Fibroblast of the aortic adventitia (primary cell): ENCODE measurements at regions not wholly inside any gene's neighbourhood (a gene's known extent, or its start where the extent isn't known, plus 50 kb on each side); places are given as distances from the start of the nearest gene placed in this dataset.
A peak's percentile ranks its signal among the peaks of the same experiment; 100 is the strongest.

Experiments
- DNase-seq: peaks from one replicate; pipeline ENCODE4 v3.0.0-alpha.2; 2010; ENCODE audit warnings: low read depth
- H3K4me3 ChIP-seq: 2 replicates; pipeline ENCODE4 v1.5.1; 2011; ENCODE audit warnings: low read depth, mild to moderate bottlenecking, control low read depth, low read length, moderate library complexity
- TF ChIP-seq, protein P1 (sequence below): IDR thresholded peaks from 2 replicates; pipeline ENCODE4 v1.5.1; 2011; ENCODE audit warnings: mild to moderate bottlenecking, low read length, control low read depth, inconsistent platforms; ENCODE audit not compliant: insufficient read depth

DNA sequence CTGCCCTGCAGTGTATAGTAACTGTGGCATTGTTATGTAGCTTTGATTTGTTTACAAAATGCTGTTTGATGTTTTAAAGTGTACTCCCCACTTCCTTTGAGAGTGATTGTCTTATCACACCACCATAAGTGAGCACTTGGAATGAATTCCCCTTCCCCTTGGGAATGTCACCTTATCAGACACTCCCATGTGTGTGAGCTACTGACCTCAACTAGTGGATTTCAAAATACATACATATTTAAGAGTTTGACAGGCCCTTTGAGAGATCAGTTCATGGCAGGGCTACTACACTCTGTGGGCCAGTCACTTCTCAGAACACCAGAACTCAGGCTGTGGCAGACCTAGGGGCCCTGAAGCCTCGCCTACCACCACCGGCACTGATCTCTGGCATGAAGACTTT, 547.6 kb downstream of the NR2F2 start:
- TF ChIP-seq, protein P1, sequence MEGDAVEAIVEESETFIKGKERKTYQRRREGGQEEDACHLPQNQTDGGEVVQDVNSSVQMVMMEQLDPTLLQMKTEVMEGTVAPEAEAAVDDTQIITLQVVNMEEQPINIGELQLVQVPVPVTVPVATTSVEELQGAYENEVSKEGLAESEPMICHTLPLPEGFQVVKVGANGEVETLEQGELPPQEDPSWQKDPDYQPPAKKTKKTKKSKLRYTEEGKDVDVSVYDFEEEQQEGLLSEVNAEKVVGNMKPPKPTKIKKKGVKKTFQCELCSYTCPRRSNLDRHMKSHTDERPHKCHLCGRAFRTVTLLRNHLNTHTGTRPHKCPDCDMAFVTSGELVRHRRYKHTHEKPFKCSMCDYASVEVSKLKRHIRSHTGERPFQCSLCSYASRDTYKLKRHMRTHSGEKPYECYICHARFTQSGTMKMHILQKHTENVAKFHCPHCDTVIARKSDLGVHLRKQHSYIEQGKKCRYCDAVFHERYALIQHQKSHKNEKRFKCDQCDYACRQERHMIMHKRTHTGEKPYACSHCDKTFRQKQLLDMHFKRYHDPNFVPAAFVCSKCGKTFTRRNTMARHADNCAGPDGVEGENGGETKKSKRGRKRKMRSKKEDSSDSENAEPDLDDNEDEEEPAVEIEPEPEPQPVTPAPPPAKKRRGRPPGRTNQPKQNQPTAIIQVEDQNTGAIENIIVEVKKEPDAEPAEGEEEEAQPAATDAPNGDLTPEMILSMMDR = no peak
- H3K4me3 ChIP-seq = no peak overlapping the region
- DNase-seq = no peak

DNA sequence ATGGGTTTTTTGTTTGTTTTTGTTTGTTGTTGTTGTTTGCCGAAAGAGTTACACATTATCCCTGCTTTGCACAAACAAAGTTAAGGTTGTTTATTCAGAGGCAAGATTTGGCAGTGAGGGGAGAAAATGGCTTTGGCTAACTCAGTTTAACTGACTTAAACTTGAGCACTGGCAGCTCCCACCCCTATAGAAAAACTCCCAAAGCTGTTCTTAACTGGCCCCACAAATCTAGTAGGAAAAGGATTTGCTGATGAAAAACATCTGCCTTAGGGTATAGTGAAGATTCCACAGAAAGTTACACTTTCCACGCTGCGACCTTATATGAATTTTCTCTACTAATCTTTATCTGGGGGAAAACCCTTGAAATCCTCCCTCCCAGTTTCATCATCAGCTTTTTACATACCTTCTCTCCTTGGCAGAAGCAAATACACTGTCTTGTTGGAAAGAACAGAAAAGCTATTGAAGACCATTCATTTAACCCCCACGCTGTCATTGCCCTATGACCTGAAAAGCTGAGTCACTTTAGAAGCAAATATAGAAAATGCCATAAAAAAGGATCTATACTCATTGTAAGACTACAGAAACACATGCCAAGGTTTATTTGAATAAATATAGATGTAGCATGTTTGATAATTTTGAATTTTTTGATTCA, 551.7 kb downstream of the NR2F2 start:
- no peak overlapping the region for H3K4me3 ChIP-seq
- TF ChIP-seq, protein P1 = no peak
- DNase-seq = no peak

DNA sequence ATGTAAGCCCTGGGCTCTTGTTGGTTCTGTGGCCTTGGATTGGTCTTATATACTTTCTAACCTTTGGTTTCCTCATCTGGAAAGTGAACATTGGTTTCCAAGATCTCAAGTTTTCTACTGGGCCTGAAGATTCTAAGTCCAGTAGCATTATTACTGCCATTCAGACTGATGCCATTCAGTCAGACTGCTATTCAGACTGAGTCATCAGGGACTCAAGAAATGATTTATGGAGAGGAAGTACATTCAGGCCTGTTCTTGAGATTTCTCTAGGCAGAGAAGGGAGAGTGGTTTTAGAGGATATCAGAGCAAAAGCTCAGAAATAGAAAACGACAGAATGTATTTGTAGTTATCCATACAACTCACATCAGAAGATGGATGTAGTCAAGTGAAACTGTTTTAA, 557.2 kb downstream of the NR2F2 start:
- H3K4me3 ChIP-seq = no peak overlapping the region
- TF ChIP-seq, protein P1 = no peak
- no peak for DNase-seq

DNA sequence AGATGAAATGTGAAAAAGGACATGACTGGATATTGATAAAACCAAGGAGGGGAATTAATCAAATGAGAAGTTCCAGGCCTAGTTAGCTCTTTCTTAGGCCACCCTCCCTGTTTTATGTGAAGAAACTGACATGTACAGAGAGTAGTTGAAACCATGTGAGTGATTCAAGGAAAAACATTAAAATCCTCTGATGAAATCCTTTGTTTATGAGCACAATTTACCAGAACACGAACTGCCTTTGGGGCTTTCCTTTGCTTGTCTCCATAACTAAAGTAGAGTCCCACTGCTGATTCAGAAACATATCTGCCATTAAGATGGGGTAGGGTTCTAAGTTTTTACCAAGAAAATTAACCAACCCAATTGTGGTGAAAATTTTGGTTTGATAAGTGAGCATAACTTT, 558.3 kb downstream of the NR2F2 start:
- no peak for DNase-seq
- H3K4me3 ChIP-seq = no peak overlapping the region
- TF ChIP-seq, protein P1 = no peak

DNA sequence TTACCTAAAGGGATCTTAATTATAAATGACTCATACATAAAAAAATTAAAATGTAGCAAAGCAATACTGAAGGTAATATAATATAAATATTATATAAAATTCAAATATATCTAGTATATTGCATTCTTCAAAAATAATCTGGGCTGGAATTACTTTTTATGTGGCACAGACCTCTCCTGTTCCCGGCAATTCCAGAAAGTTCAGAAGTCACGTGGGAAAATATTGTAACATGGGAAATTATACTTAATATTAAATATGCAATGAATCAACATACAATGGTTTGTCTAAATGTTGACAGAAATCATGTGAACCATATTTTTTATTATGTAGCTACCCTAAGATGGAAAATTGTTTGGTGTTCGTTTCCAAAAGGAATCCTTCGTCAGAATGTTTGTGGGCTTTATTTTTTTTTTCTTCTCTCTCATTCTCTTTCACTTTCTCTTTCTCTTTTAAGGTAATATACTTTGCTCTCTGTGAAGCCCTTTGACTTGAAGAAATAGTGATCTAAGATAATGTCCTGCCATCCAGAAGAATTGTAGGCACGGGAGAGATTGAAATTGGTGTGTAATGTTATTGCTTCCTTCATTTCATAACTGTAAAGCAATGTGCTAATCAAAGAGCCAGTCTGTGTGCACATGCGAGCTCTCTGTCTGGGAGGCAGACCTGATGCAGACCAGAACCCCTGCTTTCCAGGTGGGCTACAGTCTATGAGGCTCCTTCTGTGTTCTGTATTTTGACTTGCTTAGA, 559.4 kb downstream of the NR2F2 start:
- DNase-seq = peak; percentile 2
- TF ChIP-seq, protein P1 = no peak
- peak overlapping the region; percentile 15 for H3K4me3 ChIP-seq

DNA sequence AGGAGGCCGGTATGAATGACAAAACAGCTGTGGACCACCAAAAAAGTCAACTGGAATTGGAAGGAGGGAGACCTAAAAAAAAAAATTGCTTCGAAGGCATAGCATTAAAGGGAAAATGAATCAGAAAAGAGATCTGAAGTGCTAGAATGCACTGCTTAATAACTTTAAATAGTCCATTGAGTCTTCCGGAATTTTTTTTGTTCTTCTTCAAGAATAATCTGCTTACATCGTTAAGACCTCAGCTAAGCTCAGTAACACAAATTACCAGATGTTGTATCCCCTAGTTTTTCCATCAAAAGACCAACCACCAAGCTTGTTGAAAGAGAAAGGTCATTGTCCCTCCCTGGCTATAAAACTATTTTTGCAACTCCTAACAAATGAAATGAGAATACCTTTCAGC, 560.5 kb downstream of the NR2F2 start:
- H3K4me3 ChIP-seq = no peak overlapping the region
- no peak for DNase-seq
- TF ChIP-seq, protein P1 = no peak
